ENCODE measurements at regions not wholly inside any gene's neighbourhood (a gene's known extent, or its start where the extent isn't known, plus 50 kb on each side); places are given as distances from the start of the nearest gene placed in this dataset.

DNA sequence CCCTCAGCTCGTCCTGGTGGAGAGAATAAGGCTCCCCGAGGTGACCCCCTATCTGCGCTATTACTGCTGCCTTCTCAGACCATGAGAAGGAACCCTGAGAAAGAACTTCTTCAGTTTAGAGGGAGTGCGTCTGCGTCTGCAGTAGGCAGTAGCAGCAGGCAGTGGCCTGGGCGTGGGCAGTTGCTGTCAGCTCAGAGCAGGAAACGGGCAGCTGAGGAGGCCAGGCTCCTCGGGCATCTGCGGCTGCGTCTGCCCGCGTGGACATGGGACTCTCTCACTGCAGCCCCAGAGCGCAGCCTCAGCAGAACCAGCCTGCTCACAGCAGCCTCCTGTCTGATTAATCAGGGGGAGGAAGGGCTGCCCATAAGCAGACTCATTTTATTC lies 49.8 kb upstream of the FCN1 start:
- TF ChIP-seq, protein P1, sequence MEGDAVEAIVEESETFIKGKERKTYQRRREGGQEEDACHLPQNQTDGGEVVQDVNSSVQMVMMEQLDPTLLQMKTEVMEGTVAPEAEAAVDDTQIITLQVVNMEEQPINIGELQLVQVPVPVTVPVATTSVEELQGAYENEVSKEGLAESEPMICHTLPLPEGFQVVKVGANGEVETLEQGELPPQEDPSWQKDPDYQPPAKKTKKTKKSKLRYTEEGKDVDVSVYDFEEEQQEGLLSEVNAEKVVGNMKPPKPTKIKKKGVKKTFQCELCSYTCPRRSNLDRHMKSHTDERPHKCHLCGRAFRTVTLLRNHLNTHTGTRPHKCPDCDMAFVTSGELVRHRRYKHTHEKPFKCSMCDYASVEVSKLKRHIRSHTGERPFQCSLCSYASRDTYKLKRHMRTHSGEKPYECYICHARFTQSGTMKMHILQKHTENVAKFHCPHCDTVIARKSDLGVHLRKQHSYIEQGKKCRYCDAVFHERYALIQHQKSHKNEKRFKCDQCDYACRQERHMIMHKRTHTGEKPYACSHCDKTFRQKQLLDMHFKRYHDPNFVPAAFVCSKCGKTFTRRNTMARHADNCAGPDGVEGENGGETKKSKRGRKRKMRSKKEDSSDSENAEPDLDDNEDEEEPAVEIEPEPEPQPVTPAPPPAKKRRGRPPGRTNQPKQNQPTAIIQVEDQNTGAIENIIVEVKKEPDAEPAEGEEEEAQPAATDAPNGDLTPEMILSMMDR (conservative IDR thresholded peaks at IDR 0.05; ENCODE audit: control insufficient read depth, insufficient read depth, low read depth, low read length), result no peak
- no peak overlapping the region for H3K4me3 ChIP-seq (ENCODE audit: control insufficient read depth, low read depth, low read length)
- DNase-seq (ENCODE audit: low read depth), result peak; percentile 7

DNA sequence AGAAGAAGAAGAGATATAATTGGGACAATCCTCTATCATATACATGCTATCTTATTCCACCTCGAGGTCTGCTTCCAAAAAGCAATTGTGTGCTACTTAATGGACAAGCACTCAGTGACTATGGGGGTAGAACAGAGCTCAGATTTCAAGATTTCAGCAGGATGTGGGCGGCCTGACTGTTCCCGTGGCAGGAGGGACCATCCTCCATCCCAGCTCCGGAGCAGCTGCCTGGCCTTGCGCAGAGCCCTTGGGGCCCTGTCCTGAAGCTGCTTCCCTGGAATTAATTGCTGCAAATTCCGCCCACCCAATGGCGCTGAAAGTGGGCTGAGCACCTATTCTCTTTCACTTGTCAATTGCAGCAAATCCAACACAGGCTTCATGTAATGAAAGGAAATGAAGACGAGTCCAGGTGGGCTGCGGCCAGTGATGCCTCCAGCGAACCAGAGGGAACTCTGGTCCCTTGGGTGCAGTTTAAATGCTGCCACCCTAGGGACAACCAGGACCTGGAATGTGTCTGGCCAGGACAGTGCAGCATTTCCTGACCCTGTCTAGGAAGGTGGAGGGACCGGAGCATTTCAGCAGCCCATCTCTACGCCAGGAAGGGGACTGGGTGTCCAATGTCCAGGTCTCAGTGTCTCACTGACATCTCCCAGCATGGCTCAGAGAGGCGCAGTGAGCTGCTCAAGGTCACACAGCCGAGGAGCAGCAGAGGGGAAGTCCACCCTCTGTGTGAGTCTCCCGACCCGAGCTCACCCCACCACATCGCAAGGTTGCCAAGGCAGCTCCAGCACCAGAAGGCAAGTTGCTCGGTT lies 50.5 kb upstream of the FCN1 start:
- peak; percentile 38 for DNase-seq (ENCODE audit: low read depth)
- no peak overlapping the region for H3K4me3 ChIP-seq (ENCODE audit: control insufficient read depth, low read depth, low read length)
- TF ChIP-seq, protein P1 (conservative IDR thresholded peaks at IDR 0.05; ENCODE audit: control insufficient read depth, insufficient read depth, low read depth, low read length), result no peak

DNA sequence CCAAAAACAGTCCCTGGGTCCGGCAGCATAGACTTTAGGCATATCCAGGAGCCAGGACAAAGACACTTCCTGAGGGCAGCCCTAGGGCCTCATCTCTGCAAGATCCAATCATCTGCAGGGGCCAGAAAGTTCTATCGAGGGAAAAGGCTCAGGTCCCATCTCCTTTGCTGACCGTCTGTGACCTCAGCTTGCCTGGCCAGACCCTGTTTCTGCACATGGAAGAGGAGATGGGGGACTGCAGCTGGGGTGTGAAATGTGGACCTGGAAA lies 51.0 kb upstream of the FCN1 start:
- DNase-seq (ENCODE audit: low read depth), result no peak
- TF ChIP-seq, protein P1 (conservative IDR thresholded peaks at IDR 0.05; ENCODE audit: control insufficient read depth, insufficient read depth, low read depth, low read length), result no peak
- no peak overlapping the region for H3K4me3 ChIP-seq (ENCODE audit: control insufficient read depth, low read depth, low read length)

DNA sequence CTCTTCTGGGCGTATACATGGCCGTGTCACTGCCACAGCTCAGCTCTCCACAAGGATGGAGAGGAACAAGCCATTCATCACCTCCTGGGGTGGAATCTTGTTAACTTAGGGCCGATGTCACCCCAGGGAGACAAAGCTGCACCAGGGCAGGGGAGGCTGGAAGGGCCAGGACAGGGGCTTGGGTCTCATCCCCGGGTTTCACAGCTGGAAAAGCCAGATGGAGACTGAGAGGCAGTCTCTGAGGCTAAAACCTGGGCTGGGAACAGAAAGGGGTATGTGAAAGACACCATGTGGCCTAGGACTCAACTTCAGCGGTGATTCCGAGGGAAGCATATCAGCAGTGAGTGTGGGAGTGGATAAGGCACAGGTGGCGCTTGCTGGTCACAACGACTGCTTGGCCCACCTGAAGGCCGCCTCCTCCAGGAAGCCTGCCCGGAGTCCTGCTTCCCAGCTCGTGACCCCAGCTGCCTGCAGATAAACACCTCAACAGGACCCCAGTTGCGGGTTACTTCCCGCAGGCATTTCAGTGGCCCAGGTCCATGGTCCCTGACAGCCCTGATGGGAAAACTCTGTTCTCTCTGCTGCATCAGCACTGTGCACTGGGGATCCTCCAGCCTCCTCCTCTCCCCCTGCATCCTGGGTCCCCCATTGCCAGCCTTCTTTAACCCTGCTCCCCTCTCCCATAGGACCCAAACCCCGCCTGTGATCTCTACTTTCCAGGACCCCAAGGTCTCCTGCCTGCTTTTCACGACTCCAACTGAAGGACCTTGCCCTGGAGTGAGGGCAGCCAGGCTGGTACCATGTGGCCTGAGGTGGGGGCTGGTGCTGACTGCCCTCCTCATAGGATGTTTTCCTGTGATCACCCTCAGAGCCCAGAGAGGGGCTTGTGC lies 51.7 kb upstream of the FCN1 start:
- no peak for DNase-seq (ENCODE audit: low read depth)

DNA sequence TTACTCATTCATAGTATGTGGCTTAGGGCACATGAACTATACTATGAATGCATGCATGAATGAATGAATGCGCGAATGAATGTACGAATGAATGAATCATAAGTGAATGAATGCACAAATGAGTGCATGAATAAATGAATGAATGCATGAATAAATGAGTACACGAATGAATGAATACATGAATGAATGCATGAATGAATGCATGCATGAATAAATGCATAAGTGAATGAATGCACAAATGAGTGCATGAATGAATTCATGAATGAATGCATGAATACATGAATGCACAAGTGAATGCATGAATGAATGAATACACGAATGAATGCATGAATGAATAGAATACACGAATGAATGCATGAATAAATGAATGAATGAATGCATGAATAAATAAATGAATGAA lies 52.5 kb upstream of the FCN1 start:
- H3K4me3 ChIP-seq (ENCODE audit: control insufficient read depth, low read depth, low read length), result no peak overlapping the region
- no peak for DNase-seq (ENCODE audit: low read depth)

More for the DNA sequence above, 51.7 kb upstream of the FCN1 start:
- TF ChIP-seq, protein P1 (conservative IDR thresholded peaks at IDR 0.05; ENCODE audit: control insufficient read depth, insufficient read depth, low read depth, low read length), result no peak
- no peak overlapping the region for H3K4me3 ChIP-seq (ENCODE audit: control insufficient read depth, low read depth, low read length)

DNA sequence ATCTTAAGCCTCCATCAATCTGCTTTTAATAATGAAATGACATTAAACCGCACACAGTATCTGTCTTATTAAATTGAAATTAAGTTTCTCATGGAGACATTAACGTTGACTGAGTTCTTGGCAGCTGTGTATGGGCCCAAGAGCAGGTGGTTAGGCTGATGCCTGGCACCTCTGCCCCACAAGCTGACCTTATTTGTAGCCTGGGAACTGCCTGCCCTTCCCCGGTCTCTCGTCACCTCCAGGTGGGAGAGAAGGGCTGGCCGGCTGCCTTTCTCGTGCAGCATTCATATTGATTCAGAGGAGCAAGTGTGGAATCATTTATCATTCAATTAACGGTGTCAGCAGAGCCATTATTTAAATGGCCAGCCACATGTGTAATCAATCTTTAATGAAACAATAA lies 53.0 kb upstream of the FCN1 start:
- TF ChIP-seq, protein P1 (conservative IDR thresholded peaks at IDR 0.05; ENCODE audit: control insufficient read depth, insufficient read depth, low read depth, low read length), result no peak
- H3K4me3 ChIP-seq (ENCODE audit: control insufficient read depth, low read depth, low read length), result no peak overlapping the region
- DNase-seq (ENCODE audit: low read depth), result no peak

More for the DNA sequence above, 52.5 kb upstream of the FCN1 start:
- TF ChIP-seq, protein P1 (conservative IDR thresholded peaks at IDR 0.05; ENCODE audit: control insufficient read depth, insufficient read depth, low read depth, low read length), result no peak

Data from fibroblast of mammary gland (primary cell).